NB4 (cell line): ENCODE measurements at regions not wholly inside any gene's neighbourhood (a gene's known extent, or its start where the extent isn't known, plus 50 kb on each side); places are given as distances from the start of the nearest gene placed in this dataset.

Experiments
- DNase-seq: peaks from one replicate; pipeline ENCODE4 v3.0.0; 2010; ENCODE audit warnings: low read depth
- H3K4me3 ChIP-seq: one replicate; pipeline ENCODE4 v1.5.1; 2011; ENCODE audit warnings: mild to moderate bottlenecking, low read depth, low read length, moderate library complexity
- CTCF ChIP-seq: IDR thresholded peaks from one replicate; pipeline ENCODE4 v1.5.1; 2012; ENCODE audit warnings: low read depth, low read length
- MAX ChIP-seq: IDR thresholded peaks from 2 replicates; pipeline ENCODE4 v1.6.1; 2011; ENCODE audit warnings: low read depth, low read length
- MYC ChIP-seq: IDR thresholded peaks from 2 replicates; pipeline ENCODE4 v1.6.1; 2011; ENCODE audit warnings: low read depth, low read length
- POLR2A ChIP-seq: IDR thresholded peaks from 2 replicates; pipeline ENCODE4 v1.6.1; 2011; ENCODE audit warnings: mild to moderate bottlenecking; ENCODE audit not compliant: insufficient read length; ENCODE audit errors: extremely low read depth

GRCh38 chr20:46835418-46835817 is 59.2 kb upstream of the EYA2 start:
- TF ChIP-seq MYC (no peak), POLR2A (no peak), CTCF (no peak), MAX (no peak)
- no peak for DNase-seq
- no peak overlapping the region for H3K4me3 ChIP-seq

- TF ChIP-seq MYC (no peak), CTCF (no peak), MAX (no peak), POLR2A (no peak)
Observed at GRCh38 chr20:46837083-46837482, 57.6 kb upstream of the EYA2 start.

GRCh38 chr20:46838011-46838410 is 56.6 kb upstream of the EYA2 start:
- TF ChIP-seq CTCF, result no peak
- no peak for TF ChIP-seq POLR2A
- TF ChIP-seq MYC, result no peak
- no peak for TF ChIP-seq MAX
- no peak overlapping the region for H3K4me3 ChIP-seq
- no peak for DNase-seq

More at GRCh38 chr20:46837083-46837482, 57.6 kb upstream of the EYA2 start:
- no peak overlapping the region for H3K4me3 ChIP-seq
- no peak for DNase-seq

GRCh38 chr20:46840054-46840729 is 54.5 kb upstream of the EYA2 start:
- no peak overlapping the region for H3K4me3 ChIP-seq
- no peak for TF ChIP-seq POLR2A
- no peak for TF ChIP-seq CTCF
- TF ChIP-seq MAX, result no peak
- no peak for TF ChIP-seq MYC
- DNase-seq, result no peak
